ENCODE measurements at regions not wholly inside any gene's neighbourhood (a gene's known extent, or its start where the extent isn't known, plus 50 kb on each side); places are given as distances from the start of the nearest gene placed in this dataset.

DNA sequence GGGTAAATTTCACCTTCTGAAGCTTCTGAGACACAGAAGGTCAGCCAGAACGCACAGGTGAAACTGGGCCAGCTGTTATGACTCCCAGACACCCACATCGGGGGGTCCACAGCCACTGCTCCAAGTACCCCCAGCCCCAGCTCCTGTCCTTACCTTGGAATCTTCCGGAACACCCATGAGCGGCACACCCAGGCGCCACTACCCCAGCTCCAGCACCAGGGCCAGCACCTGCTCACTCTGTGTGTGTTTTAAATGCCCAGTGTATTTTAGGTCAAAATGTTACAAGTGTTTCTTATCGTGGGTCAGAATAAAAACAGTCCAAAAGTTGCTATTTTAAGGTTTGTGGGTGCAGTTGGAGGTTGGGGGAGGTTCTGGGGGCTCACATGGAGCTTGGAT is 116.3 kb downstream of the RMI2 start:
- no peak overlapping the region for H2AFZ ChIP-seq (ENCODE audit: low read length, unreplicated experiment)

DNA sequence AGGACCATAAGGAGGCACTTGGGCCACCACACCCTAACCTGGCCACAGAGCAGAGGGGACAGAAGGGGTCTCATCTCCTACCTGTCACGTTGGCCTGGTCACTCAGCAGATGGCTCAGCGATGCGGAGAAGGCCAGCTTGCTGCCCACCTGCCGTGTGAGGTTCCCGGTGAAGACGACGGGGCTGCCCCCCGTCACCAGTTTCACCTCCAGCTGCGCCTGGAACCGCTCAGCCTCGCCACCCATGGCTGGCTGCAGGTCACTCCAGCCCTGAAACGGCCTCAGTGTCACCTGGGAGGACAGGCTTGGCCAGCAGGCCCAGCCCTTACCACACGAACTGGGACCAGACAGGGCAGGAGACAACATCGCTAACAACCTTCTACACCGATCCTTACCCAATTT is 116.8 kb downstream of the RMI2 start:
- H3K79me2 ChIP-seq (ENCODE audit: control insufficient read depth, insufficient read depth, low read length, unreplicated experiment), result no peaks in the 10 kb centered on the region
- H3K36me3 ChIP-seq (ENCODE audit: insufficient read depth, low read length), result no peaks in the 10 kb centered on the region
- no peak overlapping the region for H3K27ac ChIP-seq (ENCODE audit: low read depth, low read length)
- H3K4me1 ChIP-seq (ENCODE audit: control insufficient read depth, insufficient read depth, low read length, unreplicated experiment), result no peaks in the 10 kb centered on the region
- H3K27me3 ChIP-seq (ENCODE audit: insufficient read depth, low read length), result peaks cover 12% of the 10 kb centered on the region; the same call in 1 of the 2 replicates
- H3K4me3 ChIP-seq (ENCODE audit: low read depth, low read length), result no peak overlapping the region
- H2AFZ ChIP-seq (ENCODE audit: low read length, unreplicated experiment), result no peak overlapping the region

More for the DNA sequence above, 116.3 kb downstream of the RMI2 start:
- Histone ChIP-seq H3K36me3 (ENCODE audit: insufficient read depth, low read length) (no peaks in the 10 kb centered on the region), H3K27me3 (ENCODE audit: insufficient read depth, low read length) (peaks cover 12% of the 10 kb centered on the region; the same call in 1 of the 2 replicates), H3K4me3 (ENCODE audit: low read depth, low read length) (no peak overlapping the region), H3K79me2 (ENCODE audit: control insufficient read depth, insufficient read depth, low read length, unreplicated experiment) (no peaks in the 10 kb centered on the region), H3K27ac (ENCODE audit: low read depth, low read length) (no peak overlapping the region), H3K4me1 (ENCODE audit: control insufficient read depth, insufficient read depth, low read length, unreplicated experiment) (no peaks in the 10 kb centered on the region)

DNA sequence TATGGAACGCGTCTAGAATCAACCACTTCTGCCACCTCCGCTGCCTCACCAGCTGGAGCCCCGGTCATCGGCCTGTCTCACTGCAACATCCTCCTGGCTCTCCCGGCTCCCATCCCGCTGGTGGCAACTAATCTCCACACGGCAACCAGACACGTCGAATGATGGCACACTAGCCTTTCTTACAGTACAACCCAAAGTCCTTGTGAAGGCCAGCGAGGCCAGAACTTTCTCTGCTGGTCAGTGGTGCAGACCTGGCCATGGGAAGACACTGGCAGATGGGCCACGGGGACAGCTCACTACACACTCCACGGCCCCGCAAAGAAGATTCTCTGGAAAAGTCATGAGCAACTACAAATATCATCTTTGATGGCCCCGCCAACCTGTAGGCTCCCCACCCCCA is 117.6 kb downstream of the RMI2 start:
- Histone ChIP-seq H3K36me3 (ENCODE audit: insufficient read depth, low read length) (no peaks in the 10 kb centered on the region), H2AFZ (ENCODE audit: low read length, unreplicated experiment) (no peak overlapping the region), H3K4me1 (ENCODE audit: control insufficient read depth, insufficient read depth, low read length, unreplicated experiment) (no peaks in the 10 kb centered on the region), H3K27me3 (ENCODE audit: insufficient read depth, low read length) (peaks cover 16% of the 10 kb centered on the region; the same call in 1 of the 2 replicates), H3K27ac (ENCODE audit: low read depth, low read length) (no peak overlapping the region), H3K79me2 (ENCODE audit: control insufficient read depth, insufficient read depth, low read length, unreplicated experiment) (no peaks in the 10 kb centered on the region), H3K4me3 (ENCODE audit: low read depth, low read length) (no peak overlapping the region)

DNA sequence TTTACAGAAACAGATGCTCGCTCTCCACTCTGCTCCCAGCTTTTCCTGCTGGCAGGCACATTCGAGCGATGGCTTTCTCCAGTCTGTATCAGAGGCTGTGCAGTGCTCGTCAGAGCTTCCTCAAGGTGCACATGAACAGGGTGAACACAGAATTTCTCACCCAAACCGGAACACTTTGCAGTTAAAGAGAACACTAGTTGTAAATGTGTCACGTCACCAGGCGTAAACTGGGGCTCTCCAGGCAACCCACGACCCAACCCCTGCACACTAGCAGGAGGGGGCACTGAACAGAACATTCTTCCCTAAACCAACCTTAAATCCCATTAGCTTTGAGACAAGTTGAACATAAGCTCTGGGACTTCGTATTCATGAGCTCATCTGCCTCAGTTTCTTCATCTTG is 119.0 kb downstream of the RMI2 start:
- Histone ChIP-seq H3K4me3 (ENCODE audit: low read depth, low read length) (no peak overlapping the region), H2AFZ (ENCODE audit: low read length, unreplicated experiment) (no peak overlapping the region), H3K36me3 (ENCODE audit: insufficient read depth, low read length) (no peaks in the 10 kb centered on the region), H3K27me3 (ENCODE audit: insufficient read depth, low read length) (peaks cover 17% of the 10 kb centered on the region; the same call in 1 of the 2 replicates), H3K4me1 (ENCODE audit: control insufficient read depth, insufficient read depth, low read length, unreplicated experiment) (no peaks in the 10 kb centered on the region), H3K79me2 (ENCODE audit: control insufficient read depth, insufficient read depth, low read length, unreplicated experiment) (no peaks in the 10 kb centered on the region), H3K27ac (ENCODE audit: low read depth, low read length) (no peak overlapping the region)

DNA sequence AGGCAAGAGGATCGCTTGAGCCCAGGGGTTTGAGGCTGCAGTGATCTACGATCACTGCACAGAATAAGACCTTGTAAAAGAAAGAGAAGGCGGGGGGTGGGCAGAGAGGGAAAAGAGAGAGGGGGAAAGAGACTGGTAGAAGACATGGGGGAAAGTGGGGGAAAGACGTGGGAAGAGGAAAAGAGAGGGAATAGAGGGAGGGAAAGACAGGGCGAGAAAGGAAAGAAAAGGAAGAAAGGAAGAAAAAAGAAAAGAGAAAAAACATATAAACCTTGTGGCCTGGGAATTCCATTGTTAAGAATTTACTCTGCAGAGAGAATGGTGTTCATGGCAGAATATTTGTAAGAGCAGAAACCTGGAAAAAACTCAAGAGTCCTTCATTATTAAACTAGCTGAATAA is 120.4 kb downstream of the RMI2 start:
- no peak overlapping the region for H3K27ac ChIP-seq (ENCODE audit: low read depth, low read length)
- no peaks in the 10 kb centered on the region for H3K36me3 ChIP-seq (ENCODE audit: insufficient read depth, low read length)
- peaks cover 17% of the 10 kb centered on the region; the same call in 1 of the 2 replicates for H3K27me3 ChIP-seq (ENCODE audit: insufficient read depth, low read length)
- H3K4me1 ChIP-seq (ENCODE audit: control insufficient read depth, insufficient read depth, low read length, unreplicated experiment), result no peaks in the 10 kb centered on the region
- no peak overlapping the region for H2AFZ ChIP-seq (ENCODE audit: low read length, unreplicated experiment)
- H3K4me3 ChIP-seq (ENCODE audit: low read depth, low read length), result no peak overlapping the region
- H3K79me2 ChIP-seq (ENCODE audit: control insufficient read depth, insufficient read depth, low read length, unreplicated experiment), result no peaks in the 10 kb centered on the region

DNA sequence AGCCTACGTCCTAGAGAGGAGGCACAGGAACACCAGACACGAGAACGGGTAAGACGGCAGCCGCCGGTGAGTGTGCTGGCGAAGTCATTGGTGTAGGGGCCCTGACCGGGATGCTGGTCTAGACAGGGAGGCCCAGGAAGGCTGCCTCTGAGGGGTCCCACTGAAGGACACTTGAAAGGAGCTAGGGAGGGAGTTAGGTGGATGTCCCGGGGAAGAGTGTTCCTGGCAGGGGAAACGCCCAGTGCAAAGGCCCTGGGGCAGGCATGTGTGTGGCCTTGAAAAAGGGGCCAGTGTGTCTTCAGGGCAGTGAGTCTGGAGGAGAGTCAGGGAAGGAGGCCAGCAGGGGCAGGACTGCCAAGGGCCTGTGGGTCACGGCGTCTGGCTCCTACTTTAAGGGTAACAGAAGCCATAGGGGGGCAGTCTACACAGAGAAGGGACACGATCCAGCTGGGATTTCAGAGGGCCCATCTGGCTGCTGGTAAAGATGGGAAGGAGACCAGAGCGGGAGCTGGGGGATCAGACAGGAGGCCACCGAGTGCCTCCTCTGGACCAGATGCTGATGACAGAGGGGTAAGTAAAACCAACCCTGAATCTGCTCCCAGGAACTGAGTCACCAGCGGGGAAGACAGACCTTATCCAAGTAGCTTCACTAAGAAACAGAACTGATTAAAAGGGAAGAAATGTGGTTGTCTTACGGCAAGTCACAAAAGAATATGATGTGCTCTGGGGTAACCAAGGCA is 115.9 kb downstream of the LITAF start:
- Histone ChIP-seq H3K27me3 (ENCODE audit: insufficient read depth, low read length) (peaks cover 12% of the 10 kb centered on the region; the same call in 1 of the 2 replicates), H3K36me3 (ENCODE audit: insufficient read depth, low read length) (no peaks in the 10 kb centered on the region), H3K4me1 (ENCODE audit: control insufficient read depth, insufficient read depth, low read length, unreplicated experiment) (no peaks in the 10 kb centered on the region), H3K4me3 (ENCODE audit: low read depth, low read length) (no peak overlapping the region), H3K79me2 (ENCODE audit: control insufficient read depth, insufficient read depth, low read length, unreplicated experiment) (no peaks in the 10 kb centered on the region), H2AFZ (ENCODE audit: low read length, unreplicated experiment) (no peak overlapping the region), H3K27ac (ENCODE audit: low read depth, low read length) (no peak overlapping the region)

DNA sequence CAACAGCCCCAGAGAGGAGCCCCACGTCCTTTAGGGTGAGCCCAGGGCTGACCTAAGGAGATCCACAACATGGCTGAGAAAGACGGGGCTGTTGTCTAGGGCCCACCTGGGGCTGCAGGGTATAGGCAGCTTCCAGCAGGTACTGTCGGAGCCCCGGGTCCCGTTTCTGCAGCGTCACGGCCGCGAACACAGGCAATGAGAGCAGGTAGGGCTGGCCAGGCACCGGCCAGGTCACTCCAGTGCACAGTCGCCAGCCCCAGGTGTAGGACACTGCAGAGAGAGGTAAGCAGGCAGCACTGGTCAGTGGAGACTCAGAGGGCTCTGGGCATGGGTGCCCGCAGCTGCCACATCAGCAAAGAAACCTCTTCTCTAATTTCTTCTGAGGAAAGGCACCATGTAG is 115.2 kb downstream of the LITAF start:
- Histone ChIP-seq H3K27me3 (ENCODE audit: insufficient read depth, low read length) (peaks cover 10% of the 10 kb centered on the region; the same call in 1 of the 2 replicates), H3K4me3 (ENCODE audit: low read depth, low read length) (no peak overlapping the region), H2AFZ (ENCODE audit: low read length, unreplicated experiment) (no peak overlapping the region), H3K4me1 (ENCODE audit: control insufficient read depth, insufficient read depth, low read length, unreplicated experiment) (no peaks in the 10 kb centered on the region), H3K27ac (ENCODE audit: low read depth, low read length) (no peak overlapping the region), H3K36me3 (ENCODE audit: insufficient read depth, low read length) (no peaks in the 10 kb centered on the region), H3K79me2 (ENCODE audit: control insufficient read depth, insufficient read depth, low read length, unreplicated experiment) (no peaks in the 10 kb centered on the region)

DNA sequence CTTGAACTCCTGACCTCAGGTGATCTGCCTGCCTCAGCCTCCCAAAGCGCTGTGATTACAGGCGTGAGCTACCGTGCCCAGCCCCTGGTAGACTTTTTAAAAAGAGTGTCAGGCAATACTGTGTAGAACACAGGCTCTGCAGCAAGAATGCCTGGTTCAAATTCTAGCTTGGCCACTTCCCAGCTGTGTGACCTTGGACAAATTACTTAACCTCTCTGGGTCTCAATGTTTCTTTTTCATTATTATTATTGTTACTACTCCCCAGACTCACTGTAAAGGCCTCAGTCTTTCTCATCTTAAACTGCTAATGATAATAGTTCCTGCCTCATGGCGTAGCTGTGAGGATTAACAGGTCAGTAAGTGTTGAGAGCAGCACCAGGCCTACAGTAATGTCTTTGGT is 114.3 kb downstream of the LITAF start:
- Histone ChIP-seq H3K4me1 (ENCODE audit: control insufficient read depth, insufficient read depth, low read length, unreplicated experiment) (no peaks in the 10 kb centered on the region), H3K27ac (ENCODE audit: low read depth, low read length) (no peak overlapping the region), H3K79me2 (ENCODE audit: control insufficient read depth, insufficient read depth, low read length, unreplicated experiment) (no peaks in the 10 kb centered on the region), H3K36me3 (ENCODE audit: insufficient read depth, low read length) (no peaks in the 10 kb centered on the region), H3K27me3 (ENCODE audit: insufficient read depth, low read length) (peaks cover 10% of the 10 kb centered on the region; the same call in 1 of the 2 replicates), H3K4me3 (ENCODE audit: low read depth, low read length) (no peak overlapping the region), H2AFZ (ENCODE audit: low read length, unreplicated experiment) (no peak overlapping the region)

DNA sequence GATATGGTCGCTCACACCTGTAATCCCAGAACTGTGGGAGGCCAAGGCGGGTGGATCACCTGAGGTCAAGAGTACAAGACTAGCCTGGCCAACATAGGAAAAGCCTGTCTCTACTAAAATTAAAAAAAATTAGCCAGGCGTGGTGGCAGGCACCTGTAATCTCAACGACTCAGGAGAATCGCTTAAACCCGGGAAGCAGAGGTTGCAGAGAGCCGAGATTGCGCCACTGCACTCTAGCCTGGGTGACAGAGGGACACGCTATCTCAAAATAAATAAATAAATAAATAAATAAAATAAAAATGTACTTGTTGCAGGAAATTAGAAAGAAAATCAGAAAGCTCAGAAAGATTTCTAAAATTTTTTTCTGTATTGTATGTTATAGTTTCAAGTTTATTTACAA is 113.9 kb downstream of the LITAF start:
- no peak overlapping the region for H3K4me3 ChIP-seq (ENCODE audit: low read depth, low read length)
- peaks cover 6% of the 10 kb centered on the region; the same call in 1 of the 2 replicates for H3K27me3 ChIP-seq (ENCODE audit: insufficient read depth, low read length)
- no peaks in the 10 kb centered on the region for H3K79me2 ChIP-seq (ENCODE audit: control insufficient read depth, insufficient read depth, low read length, unreplicated experiment)
- H3K36me3 ChIP-seq (ENCODE audit: insufficient read depth, low read length), result no peaks in the 10 kb centered on the region
- H2AFZ ChIP-seq (ENCODE audit: low read length, unreplicated experiment), result no peak overlapping the region
- no peaks in the 10 kb centered on the region for H3K4me1 ChIP-seq (ENCODE audit: control insufficient read depth, insufficient read depth, low read length, unreplicated experiment)
- H3K27ac ChIP-seq (ENCODE audit: low read depth, low read length), result no peak overlapping the region

DNA sequence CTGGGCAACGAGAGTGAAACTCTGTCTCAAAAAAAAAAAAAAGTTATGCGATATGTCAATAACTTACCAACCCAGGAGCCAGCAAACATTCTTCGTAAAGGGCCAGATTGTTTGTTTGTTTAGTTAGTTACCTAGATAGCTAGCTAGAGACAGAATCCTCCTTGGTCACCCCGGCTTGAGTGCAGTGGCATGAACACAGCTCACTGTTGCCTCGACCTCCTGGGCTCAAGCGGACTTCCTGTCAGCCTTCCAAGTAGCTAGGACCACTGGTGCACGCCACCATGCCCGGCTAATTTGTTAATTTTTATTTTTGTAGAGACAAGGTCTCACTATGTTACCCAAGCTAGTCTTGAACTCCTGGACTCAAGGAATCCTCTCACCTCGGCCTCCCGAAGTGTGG is 113.0 kb downstream of the LITAF start:
- H3K4me3 ChIP-seq (ENCODE audit: low read depth, low read length), result no peak overlapping the region
- no peaks in the 10 kb centered on the region for H3K36me3 ChIP-seq (ENCODE audit: insufficient read depth, low read length)
- H3K79me2 ChIP-seq (ENCODE audit: control insufficient read depth, insufficient read depth, low read length, unreplicated experiment), result no peaks in the 10 kb centered on the region
- no peak overlapping the region for H2AFZ ChIP-seq (ENCODE audit: low read length, unreplicated experiment)
- H3K27ac ChIP-seq (ENCODE audit: low read depth, low read length), result no peak overlapping the region
- peaks cover 5% of the 10 kb centered on the region; the same call in 1 of the 2 replicates for H3K27me3 ChIP-seq (ENCODE audit: insufficient read depth, low read length)
- no peaks in the 10 kb centered on the region for H3K4me1 ChIP-seq (ENCODE audit: control insufficient read depth, insufficient read depth, low read length, unreplicated experiment)

DNA sequence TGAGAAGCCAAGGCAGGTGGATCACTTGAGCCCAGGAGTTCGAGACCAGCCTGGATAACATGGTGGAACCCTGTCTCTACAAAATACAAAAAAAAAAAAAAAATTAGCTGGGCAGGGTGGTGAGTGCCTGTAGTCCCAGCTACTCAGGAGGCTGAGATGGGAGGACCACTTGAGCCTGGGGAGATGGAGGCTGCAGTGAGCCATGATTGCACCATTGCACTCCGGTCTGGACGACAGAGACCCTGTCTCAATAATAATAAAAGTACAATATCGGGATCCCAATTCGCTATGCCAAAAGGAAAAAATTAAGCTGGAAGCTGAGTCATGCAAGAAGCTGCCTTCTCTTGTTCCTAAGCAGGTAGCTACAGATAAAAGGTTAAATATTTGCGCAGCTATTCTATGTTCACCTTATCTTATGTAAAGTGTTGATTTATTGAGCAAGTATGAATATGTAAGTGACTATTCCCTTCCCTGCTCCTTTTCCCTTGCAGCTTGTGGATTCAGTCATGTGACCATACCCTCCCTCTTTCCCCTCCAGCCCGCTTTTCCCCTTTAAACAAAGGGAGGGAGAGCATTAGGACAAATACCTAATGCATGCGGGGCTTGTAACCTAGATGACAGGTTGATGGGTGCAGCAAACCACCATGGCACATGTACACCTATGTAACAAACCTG is 112.0 kb downstream of the LITAF start:
- Histone ChIP-seq H2AFZ (ENCODE audit: low read length, unreplicated experiment) (no peak overlapping the region), H3K27ac (ENCODE audit: low read depth, low read length) (no peak overlapping the region), H3K36me3 (ENCODE audit: insufficient read depth, low read length) (no peaks in the 10 kb centered on the region)

More for the DNA sequence above, 112.0 kb downstream of the LITAF start:
- H3K27me3 ChIP-seq (ENCODE audit: insufficient read depth, low read length), result 0 out of 2 replicates have a peak, but pooled peaks cover 5% of the 10 kb centered on the region
- H3K79me2 ChIP-seq (ENCODE audit: control insufficient read depth, insufficient read depth, low read length, unreplicated experiment), result no peaks in the 10 kb centered on the region
- H3K4me3 ChIP-seq (ENCODE audit: low read depth, low read length), result no peak overlapping the region
- no peaks in the 10 kb centered on the region for H3K4me1 ChIP-seq (ENCODE audit: control insufficient read depth, insufficient read depth, low read length, unreplicated experiment)

Data from ACC112 (cell line).